ENCODE measurements at regions not wholly inside any gene's neighbourhood (a gene's known extent, or its start where the extent isn't known, plus 50 kb on each side); places are given as distances from the start of the nearest gene placed in this dataset.

- H3K27ac ChIP-seq (ENCODE audit: low read depth), result no peak overlapping the region
- no peaks in the 10 kb centered on the region for H3K79me2 ChIP-seq (replicated peaks; ENCODE audit: insufficient read depth)
- peaks cover 25% of the 10 kb centered on the region for H3F3A ChIP-seq (replicated peaks; ENCODE audit: low read depth)
- TF ChIP-seq EZH2 (IDR thresholded peaks at IDR 0.05; ENCODE audit: low read depth, unreplicated experiment) (peak; percentile 37), POLR2AphosphoS5 (IDR thresholded peaks at IDR 0.05; ENCODE audit: low read depth) (no peak), ZNF114 (CRISPR knock-in tag; IDR thresholded peaks at IDR 0.05) (no peak), REST (IDR thresholded peaks at IDR 0.05; ENCODE audit: unreplicated experiment) (no peak), CREB1 (CRISPR knock-in tag; IDR thresholded peaks at IDR 0.05; ENCODE audit: low read depth) (no peak), ETS1 (IDR thresholded peaks at IDR 0.05) (no peak)
- peak overlapping the region; percentile 83 for H3K4me2 ChIP-seq
- Mint-ChIP-seq H3K9me3 (peaks cover 3% of the 10 kb centered on the region; the same call in 1 of the 3 replicates), H3K4me3 (peak overlapping the region; percentile 69), H3K36me3 (ENCODE audit: low read depth) (no peaks in the 10 kb centered on the region), H3K4me1 (peaks cover 36% of the 10 kb centered on the region), H3K27ac (no peak overlapping the region), H3K27me3 (ENCODE audit: insufficient read depth, low read depth, poor library complexity) (peaks cover 57% of the 10 kb centered on the region)
- ATAC-seq (peak; percentile 85), DNase-seq (ENCODE audit: low spot score) (peak; percentile 84)
- H3K4me1 ChIP-seq (ENCODE audit: insufficient read depth), result peaks cover 27% of the 10 kb centered on the region
- peak overlapping the region; percentile 61 for H3K4me3 ChIP-seq
- H3K9me2 ChIP-seq (ENCODE audit: insufficient read depth), result no peaks in the 10 kb centered on the region
- H3K27me3 ChIP-seq (ENCODE audit: insufficient read depth), result peaks cover 49% of the 10 kb centered on the region
- no peaks in the 10 kb centered on the region for H3K36me3 ChIP-seq (ENCODE audit: insufficient read depth)
- peaks cover 8% of the 10 kb centered on the region for H4K20me1 ChIP-seq (replicated peaks; ENCODE audit: insufficient read depth)
- H2AFZ ChIP-seq, result peak overlapping the region; percentile 92
Observed at GRCh38 chr20:36091561-36092397, 62.8 kb upstream of the EPB41L1 start.

GRCh38 chr20:36092398-36093024 lies 62.0 kb upstream of the EPB41L1 start:
- peaks cover 63% of the 10 kb centered on the region for H3K27me3 Mint-ChIP-seq (ENCODE audit: insufficient read depth, low read depth, poor library complexity)
- peaks cover 41% of the 10 kb centered on the region for H3K4me1 Mint-ChIP-seq
- peaks cover 25% of the 10 kb centered on the region for H3F3A ChIP-seq (replicated peaks; ENCODE audit: low read depth)
- no peaks in the 10 kb centered on the region for H3K9me2 ChIP-seq (ENCODE audit: insufficient read depth)
- DNase-seq (ENCODE audit: low spot score) (peak; percentile 68), ATAC-seq (peak; percentile 70)
- peak overlapping the region; percentile 83 for H3K4me2 ChIP-seq
- no peak overlapping the region for H3K27ac Mint-ChIP-seq
- H3K4me3 ChIP-seq, result peak overlapping the region; percentile 61
- peaks cover 3% of the 10 kb centered on the region; the same call in 1 of the 3 replicates for H3K9me3 Mint-ChIP-seq
- H3K36me3 ChIP-seq (ENCODE audit: insufficient read depth), result no peaks in the 10 kb centered on the region
- H3K36me3 Mint-ChIP-seq (ENCODE audit: low read depth), result no peaks in the 10 kb centered on the region
- peak overlapping the region; percentile 90 for H3K4me3 Mint-ChIP-seq
- H3K27ac ChIP-seq (ENCODE audit: low read depth), result no peak overlapping the region
- H3K79me2 ChIP-seq (replicated peaks; ENCODE audit: insufficient read depth), result no peaks in the 10 kb centered on the region
- H4K20me1 ChIP-seq (replicated peaks; ENCODE audit: insufficient read depth), result peaks cover 9% of the 10 kb centered on the region
- H2AFZ ChIP-seq, result peak overlapping the region; percentile 43
- H3K27me3 ChIP-seq (ENCODE audit: insufficient read depth), result peaks cover 57% of the 10 kb centered on the region
- peaks cover 34% of the 10 kb centered on the region for H3K4me1 ChIP-seq (ENCODE audit: insufficient read depth)
- TF ChIP-seq CREB1 (CRISPR knock-in tag; IDR thresholded peaks at IDR 0.05; ENCODE audit: low read depth) (no peak), ZNF331 (CRISPR knock-in tag; IDR thresholded peaks at IDR 0.05; ENCODE audit: low read depth) (no peak), ETS1 (IDR thresholded peaks at IDR 0.05) (no peak)

Measured in GM23338 (cell line).